ENCODE measurements at regions not wholly inside any gene's neighbourhood (a gene's known extent, or its start where the extent isn't known, plus 50 kb on each side); places are given as distances from the start of the nearest gene placed in this dataset.
A peak's percentile ranks its signal among the peaks of the same experiment; 100 is the strongest.

GRCh38 chr1:18554597-18554996, 73.9 kb downstream of the KLHDC7A start:
- H3K27ac ChIP-seq = no peak overlapping the region
- H3K27me3 ChIP-seq = peaks cover 12 to 69% (median 34%) of the 10 kb centered on the region in 9 donors
- DNase-seq = no peak
- peaks cover 0 to 7% (median 0%) of the 10 kb centered on the region in 12 donors for H3K4me1 ChIP-seq
- H3K4me3 ChIP-seq = no peak overlapping the region
- H3K9me3 ChIP-seq = no peaks in the 10 kb centered on the region
- WGBS, 4 donors = 41 to 48% (median 45%) methylated on average over 7 of the region's 7 CpGs
- ATAC-seq = no peak
- intact Hi-C loops (cut with DNase I) = no loop called here
- TF ChIP-seq POLR2A (IDR thresholded peaks at IDR 0.05) (no peak), CTCF (IDR thresholded peaks at IDR 0.05) (no peak)
- no peaks in the 10 kb centered on the region for H3K36me3 ChIP-seq

- Histone ChIP-seq H3K27ac (no peak overlapping the region), H3K4me1 (peaks cover 0 to 7% (median 0%) of the 10 kb centered on the region in 12 donors), H3K36me3 (no peaks in the 10 kb centered on the region), H3K9me3 (no peaks in the 10 kb centered on the region), H3K4me3 (no peak overlapping the region), H3K27me3 (peaks cover 15 to 71% (median 37%) of the 10 kb centered on the region in 9 donors)
- 55 to 60% (median 56%) methylated on average over 5 of the region's 5 CpGs for WGBS, 4 donors
- TF ChIP-seq POLR2A (IDR thresholded peaks at IDR 0.05) (no peak), CTCF (IDR thresholded peaks at IDR 0.05) (no peak)
- intact Hi-C loops (cut with DNase I) = no loop called here
- DNase-seq = no peak
- no peak for ATAC-seq
Observed at GRCh38 chr1:18555036-18555435, 74.3 kb downstream of the KLHDC7A start.

- Histone ChIP-seq H3K27ac (no peak overlapping the region), H3K27me3 (peaks cover 15 to 78% (median 49%) of the 10 kb centered on the region in 9 donors), H3K36me3 (no peaks in the 10 kb centered on the region), H3K4me1 (peaks cover 0 to 7% (median 0%) of the 10 kb centered on the region in 12 donors), H3K9me3 (no peaks in the 10 kb centered on the region), H3K4me3 (no peak overlapping the region)
- ATAC-seq (no peak), DNase-seq (no peak)
- 49 to 61% (median 57%) methylated on average over 4 of the region's 4 CpGs for WGBS, 4 donors
- TF ChIP-seq POLR2A (IDR thresholded peaks at IDR 0.05) = no peak
- TF ChIP-seq CTCF (IDR thresholded peaks at IDR 0.05) = peak in 6 of 12 donors; percentile 9 to 36 (median 25)
- intact Hi-C loops (cut with DNase I) = no loop called here
Observed at GRCh38 chr1:18556364-18556763, 74.3 kb upstream of the PAX7 start.

GRCh38 chr1:18557621-18558465, 72.8 kb upstream of the PAX7 start:
- WGBS, 4 donors = 5 to 10% (median 6%) methylated on average over 29 of the region's 29 CpGs
- no peaks in the 10 kb centered on the region for H3K9me3 ChIP-seq
- DNase-seq (no peak), ATAC-seq (peak in 2 of 4 donors; percentile 39 to 47)
- H3K27me3 ChIP-seq = peaks cover 21 to 90% (median 58%) of the 10 kb centered on the region in 9 donors
- no peak overlapping the region for H3K27ac ChIP-seq
- no peaks in the 10 kb centered on the region for H3K36me3 ChIP-seq
- peaks cover 0 to 7% (median 0%) of the 10 kb centered on the region in 12 donors for H3K4me1 ChIP-seq
- H3K4me3 ChIP-seq = no peak overlapping the region
- intact Hi-C loops (cut with DNase I) = no loop called here
- TF ChIP-seq POLR2A (IDR thresholded peaks at IDR 0.05) (no peak), CTCF (IDR thresholded peaks at IDR 0.05) (no peak)

All from heart left ventricle (tissue), 16 donors.